ENCODE measurements at regions not wholly inside any gene's neighbourhood (a gene's known extent, or its start where the extent isn't known, plus 50 kb on each side); places are given as distances from the start of the nearest gene placed in this dataset.

DNA sequence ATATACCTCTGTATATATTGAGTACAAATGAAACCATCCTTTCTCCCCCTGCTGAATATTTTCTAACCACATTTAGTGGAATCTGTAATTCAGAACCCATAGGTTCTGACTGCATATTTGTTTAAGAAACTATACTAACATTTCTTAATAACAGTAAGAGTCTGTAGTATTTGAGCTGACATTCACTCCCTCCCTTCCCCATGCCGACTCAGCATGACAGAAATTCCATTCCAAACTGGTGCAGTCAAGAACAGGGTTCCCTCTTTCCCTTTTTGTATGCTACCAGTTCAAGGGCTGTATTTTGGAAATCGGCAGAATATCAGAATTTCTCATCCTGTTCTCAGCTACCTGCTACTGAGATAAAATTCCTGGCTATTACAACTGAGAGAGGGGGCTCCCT, 796.6 kb upstream of the DPPA4 start:
- 68 to 79% (median 71%) methylated on average over 2 of the region's 2 CpGs for WGBS, 4 donors
- Histone ChIP-seq H3K36me3 (replicated peaks in 1 of 2) (no peaks in the 10 kb centered on the region), H3K27ac (no peak overlapping the region), H3K4me3 (no peak overlapping the region), H3K27me3 (no peaks in the 10 kb centered on the region), H3K4me1 (replicated peaks in 1 of 2) (no peaks in the 10 kb centered on the region), H3K9me3 (replicated peaks in 1 of 3) (peaks cover 0 to 2% (median 0%) of the 10 kb centered on the region in 3 donors)
- intact Hi-C loops (cut with DNase I), result no loop called here
- no peak for DNase-seq
- TF ChIP-seq, protein P1, sequence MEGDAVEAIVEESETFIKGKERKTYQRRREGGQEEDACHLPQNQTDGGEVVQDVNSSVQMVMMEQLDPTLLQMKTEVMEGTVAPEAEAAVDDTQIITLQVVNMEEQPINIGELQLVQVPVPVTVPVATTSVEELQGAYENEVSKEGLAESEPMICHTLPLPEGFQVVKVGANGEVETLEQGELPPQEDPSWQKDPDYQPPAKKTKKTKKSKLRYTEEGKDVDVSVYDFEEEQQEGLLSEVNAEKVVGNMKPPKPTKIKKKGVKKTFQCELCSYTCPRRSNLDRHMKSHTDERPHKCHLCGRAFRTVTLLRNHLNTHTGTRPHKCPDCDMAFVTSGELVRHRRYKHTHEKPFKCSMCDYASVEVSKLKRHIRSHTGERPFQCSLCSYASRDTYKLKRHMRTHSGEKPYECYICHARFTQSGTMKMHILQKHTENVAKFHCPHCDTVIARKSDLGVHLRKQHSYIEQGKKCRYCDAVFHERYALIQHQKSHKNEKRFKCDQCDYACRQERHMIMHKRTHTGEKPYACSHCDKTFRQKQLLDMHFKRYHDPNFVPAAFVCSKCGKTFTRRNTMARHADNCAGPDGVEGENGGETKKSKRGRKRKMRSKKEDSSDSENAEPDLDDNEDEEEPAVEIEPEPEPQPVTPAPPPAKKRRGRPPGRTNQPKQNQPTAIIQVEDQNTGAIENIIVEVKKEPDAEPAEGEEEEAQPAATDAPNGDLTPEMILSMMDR (IDR thresholded peaks at IDR 0.05), result no peak
- no peak for TF ChIP-seq POLR2A (IDR thresholded peaks at IDR 0.05)

DNA sequence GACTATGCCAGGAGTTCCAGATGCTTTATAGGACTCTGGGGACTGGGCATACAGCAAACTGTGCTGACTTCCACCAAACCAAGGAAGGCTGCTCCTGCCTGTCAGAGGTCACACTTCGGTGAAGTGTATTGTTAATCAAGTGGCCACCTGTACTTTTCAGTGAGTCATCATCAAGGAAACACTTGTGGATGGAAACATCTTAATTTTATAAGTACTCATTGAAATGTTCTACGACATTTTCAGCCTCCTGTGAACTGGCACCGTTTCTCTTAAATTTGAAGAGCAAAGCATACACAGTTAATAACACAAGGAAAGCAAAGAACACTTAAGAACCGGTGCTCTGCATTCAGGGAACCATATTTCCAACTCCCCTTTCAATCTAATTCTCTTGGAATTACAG, 801.7 kb upstream of the DPPA4 start:
- no peaks in the 10 kb centered on the region for H3K4me1 ChIP-seq (replicated peaks in 1 of 2)
- no peaks in the 10 kb centered on the region for H3K27me3 ChIP-seq
- TF ChIP-seq, protein P1 (IDR thresholded peaks at IDR 0.05), result no peak
- TF ChIP-seq POLR2A (IDR thresholded peaks at IDR 0.05), result no peak
- DNase-seq, result no peak
- intact Hi-C loops (cut with DNase I), result no loop called here
- WGBS, 4 donors, result 65 to 70% (median 67%) methylated on average over 4 of the region's 4 CpGs
- H3K9me3 ChIP-seq (replicated peaks in 1 of 3), result no peaks in the 10 kb centered on the region
- H3K4me3 ChIP-seq, result no peak overlapping the region
- H3K36me3 ChIP-seq (replicated peaks in 1 of 2), result no peaks in the 10 kb centered on the region
- no peak overlapping the region for H3K27ac ChIP-seq

DNA sequence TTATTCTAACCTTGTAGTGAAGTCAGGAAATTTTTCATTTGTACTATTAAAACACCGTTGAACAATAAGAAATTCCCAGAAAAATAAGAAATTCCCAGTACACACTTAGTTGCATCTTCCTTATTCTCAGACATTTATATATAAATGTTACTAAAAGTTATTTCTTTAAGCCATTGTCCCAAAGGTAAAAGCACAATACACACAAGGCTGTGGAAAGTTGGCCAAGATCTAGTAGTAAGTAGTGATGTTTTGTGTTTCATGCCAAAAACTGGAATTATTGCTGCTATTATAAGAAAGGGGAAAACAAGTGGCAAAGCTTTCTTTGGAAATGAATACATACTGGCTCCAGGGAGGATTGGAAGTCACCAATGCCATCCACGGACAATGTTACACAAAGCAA, 802.5 kb upstream of the DPPA4 start:
- H3K27me3 ChIP-seq, result no peaks in the 10 kb centered on the region
- no peak for DNase-seq
- H3K27ac ChIP-seq, result no peak overlapping the region
- H3K4me1 ChIP-seq (replicated peaks in 1 of 2), result no peaks in the 10 kb centered on the region
- no peak overlapping the region for H3K4me3 ChIP-seq
- H3K36me3 ChIP-seq (replicated peaks in 1 of 2), result no peaks in the 10 kb centered on the region
- H3K9me3 ChIP-seq (replicated peaks in 1 of 3), result no peaks in the 10 kb centered on the region
- intact Hi-C loops (cut with DNase I), result no loop called here
- no peak for TF ChIP-seq POLR2A (IDR thresholded peaks at IDR 0.05)
- TF ChIP-seq, protein P1 (IDR thresholded peaks at IDR 0.05), result no peak
- WGBS, 4 donors, result 56 to 78% (median 68%) methylated on average over 2 of the region's 2 CpGs

DNA sequence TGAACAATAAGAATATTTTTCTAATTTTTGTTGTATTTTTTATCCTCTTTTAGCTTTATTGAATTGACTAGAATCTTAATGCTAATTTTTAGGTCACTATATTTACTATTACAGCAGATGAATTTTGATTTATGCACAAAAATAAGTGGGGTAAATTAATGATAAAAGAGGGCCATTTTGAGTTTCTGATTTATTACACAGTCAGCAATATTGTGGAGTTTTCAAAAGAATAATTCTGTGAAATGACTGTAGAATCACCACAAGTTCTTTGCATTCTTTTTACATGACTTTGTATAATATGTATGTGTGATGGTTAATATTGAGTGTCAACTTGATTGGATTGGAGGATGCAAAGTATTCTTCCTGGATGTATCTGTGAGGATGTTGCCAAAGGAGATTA, 812.4 kb upstream of the DPPA4 start:
- intact Hi-C loops (cut with DNase I), result no loop called here
- TF ChIP-seq, protein P1 (IDR thresholded peaks at IDR 0.05), result no peak
- TF ChIP-seq POLR2A (IDR thresholded peaks at IDR 0.05), result no peak

More for the DNA sequence above, 812.4 kb upstream of the DPPA4 start:
- H3K9me3 ChIP-seq (replicated peaks in 1 of 3), result no peaks in the 10 kb centered on the region
- no peaks in the 10 kb centered on the region for H3K4me1 ChIP-seq (replicated peaks in 1 of 2)
- H3K27ac ChIP-seq, result no peak overlapping the region
- H3K4me3 ChIP-seq, result no peak overlapping the region
- no peak for DNase-seq
- H3K36me3 ChIP-seq (replicated peaks in 1 of 2), result no peaks in the 10 kb centered on the region
- no peaks in the 10 kb centered on the region for H3K27me3 ChIP-seq
